Activated CD8-positive, alpha-beta T cell treated with anti-CD3 and anti-CD28 coated beads, Interleukin-2, amount 10 ng/mL, durations not matched to agents 7 days and 5 days (primary cell): ENCODE measurements at regions not wholly inside any gene's neighbourhood (a gene's known extent, or its start where the extent isn't known, plus 50 kb on each side); places are given as distances from the start of the nearest gene placed in this dataset.

ENCODE experiments used
- ATAC-seq: fragments of 150-1000 bp; cut with Tn5 transposase; one replicate; pipeline ENCODE4 v1.10.0; 2021; ENCODE audit warnings: moderate library complexity
- CTCF ChIA-PET: fragments of 350-600 bp; sonication (Branson Sonifier 250); formaldehyde crosslinking; loops from one replicate; lab custom pipeline; 2021; ENCODE audit warnings: antibody characterized with exemption; lab: Charles Lee
- POLR2A ChIA-PET: fragments of 350-600 bp; sonication (Branson Sonifier 250); formaldehyde crosslinking; loops from one replicate; lab custom pipeline; 2021; ENCODE audit warnings: antibody characterized with exemption; lab: Charles Lee
- DNase-seq: peaks from one replicate; pipeline ENCODE4 v3.0.0-alpha.2; 2020
- H3K27ac Mint-ChIP-seq: one replicate; pipeline ENCODE4 v1.8.0; 2021; ENCODE audit warnings: mild to moderate bottlenecking, mixed read lengths
- H3K27me3 Mint-ChIP-seq: one replicate; pipeline ENCODE4 v1.8.0; 2021; ENCODE audit warnings: low read depth, mixed read lengths
- H3K36me3 Mint-ChIP-seq: one replicate; pipeline ENCODE4 v1.8.0; 2021; ENCODE audit warnings: low read depth, mixed read lengths
- H3K4me1 Mint-ChIP-seq: one replicate; pipeline ENCODE4 v1.8.0; 2021; ENCODE audit warnings: low read depth, mixed read lengths
- H3K4me3 Mint-ChIP-seq: one replicate; pipeline ENCODE4 v1.8.0; 2021; ENCODE audit warnings: mild to moderate bottlenecking, mixed read lengths
- H3K9me3 Mint-ChIP-seq: one replicate; pipeline ENCODE4 v1.8.0; 2022; ENCODE audit warnings: mixed read lengths; ENCODE audit not compliant: insufficient read depth

GRCh38 chr1:243924588-243925349 is 74.7 kb upstream of the AKT3 start:
- DNase-seq (no peak), ATAC-seq (no peak)
- Mint-ChIP-seq H3K27ac (no peak overlapping the region), H3K4me1 (no peaks in the 10 kb centered on the region), H3K9me3 (no peaks in the 10 kb centered on the region), H3K27me3 (peaks cover 8% of the 10 kb centered on the region), H3K4me3 (no peak overlapping the region), H3K36me3 (no peaks in the 10 kb centered on the region)
- CTCF ChIA-PET = no interaction called here
- POLR2A ChIA-PET = no interaction called here

DNA sequence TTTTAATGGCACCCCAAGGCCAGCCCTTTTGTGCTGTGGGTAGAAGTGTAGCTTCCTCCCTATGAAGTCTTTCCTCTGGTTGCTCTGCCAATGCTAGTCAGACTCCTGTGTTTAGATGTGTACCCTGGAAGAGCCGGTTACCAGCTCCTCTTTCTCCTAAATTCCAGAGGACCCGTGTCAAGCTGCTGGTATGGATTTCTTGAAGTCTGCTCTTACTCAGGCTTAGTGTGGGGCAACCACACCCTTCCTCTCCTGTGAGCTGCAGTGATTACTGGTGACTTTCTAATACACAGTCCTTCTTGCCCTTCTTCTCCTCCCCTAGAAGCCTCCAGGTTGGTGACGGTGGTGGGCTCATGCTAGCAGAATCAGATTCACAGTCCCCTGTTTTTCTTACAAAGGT is 74.1 kb upstream of the AKT3 start:
- H3K4me1 Mint-ChIP-seq = no peaks in the 10 kb centered on the region
- CTCF ChIA-PET = no interaction called here
- POLR2A ChIA-PET = no interaction called here

DNA sequence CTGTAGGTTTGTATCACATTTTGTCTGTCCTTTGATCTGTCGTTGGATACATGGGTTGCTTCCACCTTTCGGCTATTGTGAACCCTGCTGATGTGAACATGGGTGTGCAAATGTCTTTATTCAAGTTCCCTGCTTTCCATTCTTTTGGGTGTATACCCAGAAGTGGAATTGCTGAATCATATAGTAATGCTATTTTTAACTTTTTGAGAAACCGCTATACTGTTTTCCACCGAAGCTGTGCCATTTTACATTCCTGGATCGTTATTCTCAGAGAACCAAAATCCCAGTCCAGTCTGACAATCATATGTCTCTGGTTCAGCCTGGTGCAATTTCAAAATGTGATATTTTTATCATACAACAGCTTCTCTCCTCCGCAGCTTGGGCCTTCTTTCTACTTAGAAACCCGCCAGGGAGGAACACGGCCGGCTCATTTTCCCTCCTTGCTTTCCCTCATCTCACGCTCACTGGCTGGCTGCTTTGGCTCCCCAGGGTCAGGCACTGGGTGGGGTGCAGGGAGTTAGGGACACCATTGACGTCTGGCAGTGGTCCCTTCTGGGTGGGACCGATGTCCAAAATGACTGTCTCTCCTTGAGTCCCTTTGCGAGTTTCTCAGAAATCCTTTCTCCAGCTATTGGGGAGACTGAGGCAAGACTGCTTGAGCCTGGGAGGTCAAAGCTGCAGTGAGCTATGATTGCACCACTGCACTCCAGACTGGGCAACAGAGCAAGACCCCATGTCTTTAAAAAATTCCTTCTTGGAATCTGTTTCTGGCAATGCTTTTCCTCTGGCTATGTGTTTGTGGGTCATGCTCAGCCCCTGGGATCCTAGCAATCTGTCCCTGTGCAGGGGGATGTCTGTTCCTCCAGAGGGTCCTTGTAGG is 73.5 kb upstream of the AKT3 start:
- ChIA-PET CTCF (no interaction called here), POLR2A (no interaction called here)
- Mint-ChIP-seq H3K4me1 (no peaks in the 10 kb centered on the region), H3K27me3 (peaks cover 14% of the 10 kb centered on the region), H3K36me3 (no peaks in the 10 kb centered on the region), H3K27ac (no peak overlapping the region), H3K9me3 (no peaks in the 10 kb centered on the region), H3K4me3 (no peak overlapping the region)
- ATAC-seq (no peak), DNase-seq (no peak)

More for the DNA sequence above, 74.1 kb upstream of the AKT3 start:
- no peak for ATAC-seq
- H3K27ac Mint-ChIP-seq = no peak overlapping the region
- H3K9me3 Mint-ChIP-seq = no peaks in the 10 kb centered on the region
- no peaks in the 10 kb centered on the region for H3K36me3 Mint-ChIP-seq
- peaks cover 11% of the 10 kb centered on the region for H3K27me3 Mint-ChIP-seq
- H3K4me3 Mint-ChIP-seq = no peak overlapping the region
- DNase-seq = no peak

- DNase-seq (no peak), ATAC-seq (no peak)
- Mint-ChIP-seq H3K27ac (no peak overlapping the region), H3K36me3 (no peaks in the 10 kb centered on the region), H3K4me1 (peaks cover 13% of the 10 kb centered on the region), H3K4me3 (no peak overlapping the region), H3K27me3 (peaks cover 33% of the 10 kb centered on the region), H3K9me3 (no peaks in the 10 kb centered on the region)
- POLR2A ChIA-PET = no interaction called here
- CTCF ChIA-PET = no interaction called here
Measured at GRCh38 chr1:243921111-243921510, 71.1 kb upstream of the AKT3 start.

GRCh38 chr1:243917863-243918565 is 68.0 kb upstream of the AKT3 start:
- H3K36me3 Mint-ChIP-seq = no peaks in the 10 kb centered on the region
- peak overlapping the region; percentile 71 for H3K4me3 Mint-ChIP-seq
- peak; percentile 52 for ATAC-seq
- H3K27ac Mint-ChIP-seq = no peak overlapping the region
- CTCF ChIA-PET = interaction anchor here (1.2 kb wide), 1 partner anchor 61 kb away, joined by 3 read pairs; no protein-coding TSS in a partner anchor
- peaks cover 13% of the 10 kb centered on the region for H3K4me1 Mint-ChIP-seq
- no peak for DNase-seq
- H3K27me3 Mint-ChIP-seq = peaks cover 44% of the 10 kb centered on the region
- H3K9me3 Mint-ChIP-seq = no peaks in the 10 kb centered on the region
- POLR2A ChIA-PET = no interaction called here

DNA sequence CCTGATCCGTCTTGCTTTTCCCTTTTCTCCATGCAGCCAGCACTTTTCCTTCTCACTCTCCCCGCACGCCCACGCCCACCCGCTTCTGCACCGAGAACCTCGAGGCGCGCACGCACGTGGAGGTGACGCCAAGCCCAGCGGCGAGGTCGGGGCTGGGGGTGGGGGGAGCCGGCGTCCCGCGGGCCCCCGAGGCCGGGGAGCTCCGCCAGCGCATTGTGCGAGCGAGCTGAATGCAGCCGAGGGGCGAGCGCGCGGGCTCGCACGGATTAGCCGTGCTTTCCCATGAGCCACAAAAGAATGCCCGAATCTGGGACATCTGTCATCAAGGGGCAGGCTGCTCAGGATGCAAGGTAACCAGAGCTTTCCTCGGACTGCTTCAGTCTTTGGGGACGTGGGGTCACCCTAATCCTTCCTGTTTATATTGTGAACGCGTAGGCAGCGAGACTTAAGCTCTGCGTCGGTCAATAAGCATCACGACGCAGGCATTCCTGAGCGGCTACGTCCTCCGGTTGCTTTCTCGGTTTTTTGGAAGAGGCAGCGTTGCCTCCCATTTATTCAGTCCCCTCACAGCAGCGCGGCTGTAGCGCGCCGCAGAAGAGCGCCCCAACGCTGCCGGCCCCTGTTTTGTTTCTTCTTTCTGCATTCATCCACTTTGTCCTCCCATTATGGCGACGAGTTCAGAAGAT is 67.3 kb upstream of the AKT3 start:
- Mint-ChIP-seq H3K9me3 (no peaks in the 10 kb centered on the region), H3K27ac (no peak overlapping the region), H3K4me1 (peaks cover 13% of the 10 kb centered on the region), H3K27me3 (peaks cover 44% of the 10 kb centered on the region), H3K36me3 (no peaks in the 10 kb centered on the region), H3K4me3 (peak overlapping the region; percentile 71)
- ATAC-seq (peak; percentile 76), DNase-seq (peak; percentile 24)
- POLR2A ChIA-PET = no interaction called here
- CTCF ChIA-PET = interaction anchor here (1.1 to 1.2 kb wide), 2 partner anchors 61 to 62 kb away, joined by 3 read pairs; no protein-coding TSS in a partner anchor

DNA sequence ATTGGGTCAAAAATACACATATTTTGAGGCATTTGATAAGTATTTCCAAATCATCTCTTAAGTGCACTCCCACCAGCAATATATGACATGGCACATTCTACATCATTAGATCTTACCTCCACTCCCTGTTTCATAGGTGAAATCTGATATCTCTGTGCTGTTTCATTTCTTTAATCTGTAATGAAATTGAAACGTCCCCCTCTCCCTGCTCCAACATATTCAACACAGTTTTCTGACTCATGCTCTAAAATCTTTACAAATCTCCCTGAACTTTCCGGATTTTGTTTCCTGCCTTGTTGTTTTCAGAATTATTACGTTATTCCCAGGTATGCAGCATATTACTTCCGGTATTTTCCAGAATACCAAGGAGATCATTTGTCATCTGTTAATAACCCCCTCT is 66.1 kb upstream of the AKT3 start:
- ChIA-PET CTCF (interaction anchor here (1.1 kb wide), 1 partner anchor 60 kb away, joined by 3 read pairs; no protein-coding TSS in a partner anchor), POLR2A (no interaction called here)
- Mint-ChIP-seq H3K9me3 (no peaks in the 10 kb centered on the region), H3K36me3 (no peaks in the 10 kb centered on the region), H3K27me3 (peaks cover 39% of the 10 kb centered on the region), H3K4me1 (peaks cover 13% of the 10 kb centered on the region), H3K4me3 (no peak overlapping the region), H3K27ac (no peak overlapping the region)
- ATAC-seq (no peak), DNase-seq (no peak)

DNA sequence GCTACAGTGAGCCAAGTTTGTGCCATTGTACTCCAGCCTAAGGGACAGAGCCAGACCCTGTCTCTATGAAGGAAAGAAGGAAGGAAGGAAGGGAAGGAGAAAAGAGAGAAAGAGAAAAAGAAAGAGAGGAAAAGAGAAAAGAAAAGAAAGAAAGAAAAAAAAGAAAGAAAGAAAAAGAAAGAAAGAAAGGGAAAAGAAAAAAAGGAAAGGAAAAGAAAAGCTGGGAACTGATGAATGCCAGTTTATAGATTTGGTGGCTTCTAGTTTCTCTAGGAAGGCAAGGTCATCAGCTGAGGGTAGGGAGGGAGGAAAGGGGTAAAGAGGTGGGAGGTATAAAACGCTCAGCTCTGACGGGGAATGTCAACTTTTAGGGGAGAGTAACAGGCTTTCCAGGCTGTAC is 62.3 kb upstream of the AKT3 start:
- DNase-seq = no peak
- Mint-ChIP-seq H3K9me3 (no peaks in the 10 kb centered on the region), H3K27me3 (peaks cover 23% of the 10 kb centered on the region), H3K4me3 (no peak overlapping the region), H3K4me1 (peaks cover 7% of the 10 kb centered on the region), H3K27ac (no peak overlapping the region), H3K36me3 (no peaks in the 10 kb centered on the region)
- POLR2A ChIA-PET = no interaction called here
- CTCF ChIA-PET = no interaction called here
- no peak for ATAC-seq

DNA sequence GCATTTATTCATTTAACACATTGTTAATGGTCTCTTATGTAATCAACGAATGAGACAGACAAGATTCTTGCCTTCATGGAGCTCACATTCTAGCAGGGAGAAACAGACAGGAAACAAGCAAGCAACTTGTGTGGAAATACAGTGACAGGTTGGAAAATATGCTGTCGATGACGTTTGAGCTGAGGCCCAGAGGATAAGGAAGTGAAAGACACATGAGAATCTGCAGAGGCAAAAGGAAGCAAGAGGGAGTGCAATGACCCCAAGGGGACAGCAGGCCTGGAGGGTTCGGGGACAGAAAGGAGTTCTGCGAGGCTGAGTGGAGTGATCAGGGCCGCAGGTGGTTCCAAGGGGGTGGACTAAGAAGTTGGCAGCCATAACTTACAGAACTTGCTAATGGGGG is 60.6 kb upstream of the AKT3 start:
- Mint-ChIP-seq H3K4me1 (no peaks in the 10 kb centered on the region), H3K27me3 (peaks cover 10% of the 10 kb centered on the region), H3K4me3 (no peak overlapping the region), H3K36me3 (no peaks in the 10 kb centered on the region), H3K9me3 (no peaks in the 10 kb centered on the region), H3K27ac (no peak overlapping the region)
- POLR2A ChIA-PET = no interaction called here
- CTCF ChIA-PET = no interaction called here
- ATAC-seq = no peak
- DNase-seq = no peak

- Mint-ChIP-seq H3K27me3 (no peaks in the 10 kb centered on the region), H3K27ac (no peak overlapping the region), H3K36me3 (no peaks in the 10 kb centered on the region), H3K4me3 (no peak overlapping the region), H3K9me3 (no peaks in the 10 kb centered on the region), H3K4me1 (no peaks in the 10 kb centered on the region)
- ATAC-seq (no peak), DNase-seq (no peak)
- CTCF ChIA-PET = interaction anchor here (1.6 kb wide), 1 partner anchor 18 kb away, joined by 3 read pairs; no protein-coding TSS in a partner anchor
- POLR2A ChIA-PET = no interaction called here
Measured at GRCh38 chr1:243903895-243904294, 53.9 kb upstream of the AKT3 start.

DNA sequence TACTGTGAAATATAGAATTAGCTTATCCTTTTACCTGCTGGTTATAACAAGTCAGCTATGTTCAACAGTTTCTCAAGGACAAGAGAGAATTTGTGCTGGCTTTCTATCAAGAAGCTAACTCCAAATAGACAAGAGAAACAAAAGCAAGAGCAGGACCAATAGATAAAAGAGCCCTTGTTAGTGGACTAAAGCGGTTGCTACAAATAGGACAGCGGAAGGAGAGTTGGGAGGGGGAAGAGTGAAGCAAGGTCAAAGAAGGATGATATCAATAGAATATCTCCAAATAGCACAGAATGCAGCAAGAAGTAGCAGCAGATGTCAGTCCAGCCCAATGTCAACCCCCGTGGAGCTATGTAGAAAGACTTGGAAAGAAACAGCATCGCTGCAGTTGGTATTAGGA is 53.0 kb upstream of the AKT3 start:
- H3K9me3 Mint-ChIP-seq = no peaks in the 10 kb centered on the region
- no peaks in the 10 kb centered on the region for H3K27me3 Mint-ChIP-seq
- H3K27ac Mint-ChIP-seq = no peak overlapping the region
- ChIA-PET CTCF (no interaction called here), POLR2A (no interaction called here)
- no peak overlapping the region for H3K4me3 Mint-ChIP-seq
- no peaks in the 10 kb centered on the region for H3K4me1 Mint-ChIP-seq
- H3K36me3 Mint-ChIP-seq = no peaks in the 10 kb centered on the region
- DNase-seq = no peak
- no peak for ATAC-seq
